AG10803 (cell line): ENCODE measurements at regions not wholly inside any gene's neighbourhood (a gene's known extent, or its start where the extent isn't known, plus 50 kb on each side); places are given as distances from the start of the nearest gene placed in this dataset.
"Not testable (repeated sequence)": the region's sequence is repeated elsewhere in the genome, so short reads cannot be mapped to it uniquely, and the experiment has no call there.

ENCODE experiments used
- DNase-seq: peaks from one replicate; pipeline ENCODE4 v3.0.0; 2010; ENCODE audit warnings: low read depth
- H3K4me3 ChIP-seq: 2 replicates; pipeline ENCODE4 v1.5.1; 2011; ENCODE audit warnings: mild to moderate bottlenecking, low read length, control low read depth
- TF ChIP-seq, protein P1 (sequence below): conservative IDR thresholded peaks from 2 replicates; pipeline ENCODE4 v1.5.1; 2011; ENCODE audit warnings: mild to moderate bottlenecking, low read length, control low read depth, inconsistent platforms

DNA sequence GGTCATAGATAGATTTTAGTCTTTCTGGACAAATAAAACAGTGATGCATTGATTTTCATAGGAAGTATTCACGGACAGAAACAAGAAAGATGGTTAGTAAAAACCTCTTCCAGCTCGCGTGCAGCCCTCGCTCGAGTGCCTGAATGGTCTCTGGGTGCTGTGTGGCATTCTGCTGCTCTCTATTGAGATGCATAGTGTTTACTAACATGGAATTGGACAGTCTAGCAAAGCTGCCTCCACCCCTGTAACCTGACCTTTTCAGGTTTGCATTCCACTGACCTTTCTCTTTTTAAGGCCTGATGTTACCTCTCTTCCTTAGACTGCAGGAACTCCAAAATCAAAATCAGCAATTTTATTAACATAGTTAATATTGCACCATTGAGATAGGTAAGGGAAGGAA is 643.4 kb downstream of the JRKL start:
- TF ChIP-seq, protein P1, sequence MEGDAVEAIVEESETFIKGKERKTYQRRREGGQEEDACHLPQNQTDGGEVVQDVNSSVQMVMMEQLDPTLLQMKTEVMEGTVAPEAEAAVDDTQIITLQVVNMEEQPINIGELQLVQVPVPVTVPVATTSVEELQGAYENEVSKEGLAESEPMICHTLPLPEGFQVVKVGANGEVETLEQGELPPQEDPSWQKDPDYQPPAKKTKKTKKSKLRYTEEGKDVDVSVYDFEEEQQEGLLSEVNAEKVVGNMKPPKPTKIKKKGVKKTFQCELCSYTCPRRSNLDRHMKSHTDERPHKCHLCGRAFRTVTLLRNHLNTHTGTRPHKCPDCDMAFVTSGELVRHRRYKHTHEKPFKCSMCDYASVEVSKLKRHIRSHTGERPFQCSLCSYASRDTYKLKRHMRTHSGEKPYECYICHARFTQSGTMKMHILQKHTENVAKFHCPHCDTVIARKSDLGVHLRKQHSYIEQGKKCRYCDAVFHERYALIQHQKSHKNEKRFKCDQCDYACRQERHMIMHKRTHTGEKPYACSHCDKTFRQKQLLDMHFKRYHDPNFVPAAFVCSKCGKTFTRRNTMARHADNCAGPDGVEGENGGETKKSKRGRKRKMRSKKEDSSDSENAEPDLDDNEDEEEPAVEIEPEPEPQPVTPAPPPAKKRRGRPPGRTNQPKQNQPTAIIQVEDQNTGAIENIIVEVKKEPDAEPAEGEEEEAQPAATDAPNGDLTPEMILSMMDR = no peak
- no peak for DNase-seq
- no peak overlapping the region for H3K4me3 ChIP-seq

DNA sequence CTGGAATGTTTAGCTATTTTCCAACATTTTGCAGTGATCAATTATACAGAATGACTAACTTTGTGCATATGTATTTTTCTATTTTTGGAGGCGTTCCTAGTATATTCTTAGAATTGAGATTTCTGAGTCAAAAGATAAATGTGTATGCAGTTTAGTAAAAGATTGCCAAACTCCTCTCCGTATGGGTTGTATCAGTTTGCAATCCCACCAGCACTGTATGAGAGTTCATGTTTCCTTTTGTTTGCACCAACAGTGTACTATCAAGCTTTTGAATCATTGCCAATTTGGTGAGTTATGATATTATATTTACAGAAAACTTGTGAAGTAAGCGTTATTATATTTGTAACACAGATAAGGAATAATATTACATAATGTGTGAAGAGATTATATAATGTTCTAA is 658.7 kb downstream of the JRKL start:
- no peak for DNase-seq
- H3K4me3 ChIP-seq = no peak overlapping the region
- TF ChIP-seq, protein P1 = no peak

DNA sequence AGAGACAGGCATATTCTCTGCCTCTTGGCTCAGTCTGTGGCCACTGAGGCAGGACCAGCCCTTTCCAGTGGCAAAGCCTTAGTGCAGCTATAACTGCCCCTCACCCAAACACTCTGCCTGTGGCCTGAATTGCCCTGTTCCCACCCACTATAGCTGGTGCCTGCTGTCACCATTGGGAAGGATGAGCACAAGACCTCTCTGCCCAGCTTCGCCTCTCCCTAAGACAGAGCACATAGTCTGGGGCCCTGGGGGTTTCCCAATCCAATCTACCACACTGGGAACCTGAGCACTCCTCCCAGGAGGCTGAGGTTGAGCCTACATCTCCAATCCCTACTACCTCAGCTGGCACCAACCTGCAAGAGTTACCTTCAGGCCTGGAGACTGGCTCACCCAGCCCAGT is 670.4 kb downstream of the JRKL start:
- H3K4me3 ChIP-seq = no peak overlapping the region
- no peak for DNase-seq
- TF ChIP-seq, protein P1 = no peak

DNA sequence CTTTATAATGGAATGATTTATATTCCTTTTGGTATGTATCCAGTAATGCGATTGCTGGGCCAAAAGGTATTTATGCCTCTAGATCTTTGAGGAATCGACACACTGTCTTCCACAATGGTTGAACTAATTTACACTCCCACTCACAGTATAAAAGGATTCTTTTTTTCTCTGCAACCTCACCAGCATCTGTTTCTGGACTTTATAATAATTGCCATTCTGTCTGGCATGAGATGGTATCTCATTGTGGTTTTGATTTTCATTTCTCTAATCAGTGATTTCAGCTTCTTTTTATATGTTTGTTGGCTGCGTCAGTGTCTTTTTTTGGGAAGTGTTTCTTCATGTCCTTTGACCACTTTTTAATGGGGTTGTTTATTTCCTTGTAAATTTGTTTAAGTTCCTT is 679.3 kb downstream of the JRKL start:
- no peak overlapping the region for H3K4me3 ChIP-seq
- DNase-seq = no peak
- TF ChIP-seq, protein P1 = no peak

DNA sequence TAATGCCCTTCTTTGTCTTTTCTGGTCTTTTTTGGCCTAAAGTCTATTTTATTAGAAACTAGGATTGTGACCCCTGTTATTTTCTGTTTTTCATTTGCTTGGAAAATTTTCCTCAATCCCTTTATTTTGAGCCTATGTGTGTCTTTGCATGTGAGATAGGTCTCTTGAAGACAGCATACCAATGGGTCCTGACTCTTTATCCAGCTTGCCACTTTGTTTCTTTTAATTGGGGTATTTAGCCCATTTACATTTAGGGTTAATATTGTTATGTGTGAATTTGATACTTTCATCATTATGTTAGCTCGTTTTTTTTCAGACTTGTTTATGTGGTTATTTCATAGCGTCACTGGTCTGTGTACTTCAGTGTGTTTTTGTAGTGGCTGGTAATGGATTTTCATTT is 682.6 kb downstream of the JRKL start:
- no peak for DNase-seq
- TF ChIP-seq, protein P1 = no peak
- H3K4me3 ChIP-seq = no peak overlapping the region

DNA sequence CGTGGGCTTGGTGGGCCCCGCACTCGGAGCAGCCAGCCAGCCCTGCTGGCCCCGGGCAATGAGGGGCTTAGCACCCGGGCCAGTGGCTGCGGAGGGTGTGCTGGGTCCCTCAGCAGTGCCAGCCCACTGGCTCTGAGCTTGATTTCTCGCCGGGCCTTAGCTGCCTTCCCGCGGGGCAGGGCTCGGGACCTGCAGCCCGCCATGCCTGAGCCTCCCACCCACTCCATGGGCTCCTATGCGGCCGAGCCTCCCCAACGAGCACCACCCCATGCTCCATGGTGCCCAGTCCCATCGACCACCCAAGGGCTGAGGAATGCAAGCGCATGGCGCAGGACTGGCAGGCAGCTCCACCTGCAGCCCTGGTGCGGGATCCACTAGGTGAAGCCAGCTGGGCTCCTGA is 686.9 kb downstream of the JRKL start:
- H3K4me3 ChIP-seq, DNase-seq: not testable (repeated sequence)

DNA sequence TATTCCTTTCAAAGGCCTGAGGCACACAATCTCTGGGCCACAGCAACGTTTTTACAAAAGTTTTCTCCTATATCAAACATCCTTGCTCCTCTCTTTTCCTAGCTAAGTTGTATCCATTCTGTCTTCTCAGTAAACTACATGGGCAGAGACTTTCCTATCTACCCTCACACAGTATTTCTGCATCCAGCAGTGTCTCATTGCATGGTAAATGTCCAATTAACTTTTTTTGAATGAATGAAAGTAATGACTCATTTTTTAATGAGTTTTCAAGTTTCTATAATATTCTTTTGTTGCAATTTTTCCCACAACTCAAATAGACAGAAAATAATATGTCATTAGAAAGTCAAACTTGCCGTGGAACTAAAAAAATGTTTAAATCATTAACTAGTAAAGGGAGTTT is 688.6 kb downstream of the JRKL start:
- no peak for DNase-seq
- TF ChIP-seq, protein P1 = no peak
- no peak overlapping the region for H3K4me3 ChIP-seq

DNA sequence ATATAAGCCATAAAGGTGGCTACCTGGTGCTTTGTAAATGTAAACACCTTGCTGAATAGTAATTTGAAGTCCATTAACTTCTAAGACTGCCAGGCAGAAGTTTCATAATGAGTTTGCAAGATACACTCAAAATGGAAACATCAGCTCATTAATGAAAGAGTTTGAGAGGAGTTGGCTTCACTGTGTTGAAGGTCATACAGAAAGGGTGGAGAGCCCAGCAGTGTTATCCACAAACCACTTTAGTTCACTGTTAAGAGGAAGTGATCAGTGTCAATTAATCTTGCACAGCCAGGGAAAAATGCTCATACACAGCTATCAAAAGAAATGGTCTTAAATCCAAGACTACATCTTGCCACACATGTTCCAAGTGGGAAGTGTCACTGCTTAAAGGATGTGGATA is 689.4 kb downstream of the JRKL start:
- TF ChIP-seq, protein P1 = no peak
- H3K4me3 ChIP-seq = no peak overlapping the region
- no peak for DNase-seq
